Epithelial cell of proximal tubule (primary cell): ENCODE measurements at regions not wholly inside any gene's neighbourhood (a gene's known extent, or its start where the extent isn't known, plus 50 kb on each side); places are given as distances from the start of the nearest gene placed in this dataset.

Source experiments
- DNase-seq: peaks from one replicate; pipeline ENCODE4 v3.0.0-alpha.2; 2011; ENCODE audit warnings: low read depth
- H3K4me3 ChIP-seq: 2 replicates; pipeline ENCODE4 v1.5.1; 2011; ENCODE audit warnings: low read depth, mild to moderate bottlenecking, low read length
- CTCF ChIP-seq: conservative IDR thresholded peaks from 2 replicates; pipeline ENCODE4 v1.5.1; 2012; ENCODE audit warnings: low read depth, mild to moderate bottlenecking, low read length

GRCh38 chr20:12076200-12076599 is 158.5 kb downstream of the BTBD3 start:
- no peak for TF ChIP-seq CTCF
- DNase-seq, result no peak
- no peak overlapping the region for H3K4me3 ChIP-seq

DNA sequence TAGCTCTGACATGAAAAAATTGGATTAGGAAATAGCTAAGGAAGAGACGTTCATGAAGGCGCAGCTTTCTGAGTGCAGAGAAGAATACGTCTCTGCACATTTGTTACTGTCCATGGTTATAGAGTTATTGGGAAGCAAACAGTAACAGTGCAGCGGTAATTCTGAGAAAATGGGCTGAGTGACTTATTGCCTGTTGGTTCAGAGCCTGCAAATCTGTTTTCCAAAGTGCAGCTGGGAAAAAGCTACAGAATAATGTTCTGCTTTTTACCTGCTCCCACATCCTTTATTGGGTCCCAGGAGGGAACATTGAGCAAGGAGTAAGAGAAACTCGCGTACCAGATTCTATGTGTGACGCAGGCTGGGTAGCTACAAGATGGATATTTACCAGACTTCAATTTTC is 160.2 kb downstream of the BTBD3 start:
- no peak for TF ChIP-seq CTCF
- DNase-seq, result no peak
- no peak overlapping the region for H3K4me3 ChIP-seq

- no peak for TF ChIP-seq CTCF
- DNase-seq, result no peak
- no peak overlapping the region for H3K4me3 ChIP-seq
Observed at GRCh38 chr20:12079490-12079889, 161.8 kb downstream of the BTBD3 start.

DNA sequence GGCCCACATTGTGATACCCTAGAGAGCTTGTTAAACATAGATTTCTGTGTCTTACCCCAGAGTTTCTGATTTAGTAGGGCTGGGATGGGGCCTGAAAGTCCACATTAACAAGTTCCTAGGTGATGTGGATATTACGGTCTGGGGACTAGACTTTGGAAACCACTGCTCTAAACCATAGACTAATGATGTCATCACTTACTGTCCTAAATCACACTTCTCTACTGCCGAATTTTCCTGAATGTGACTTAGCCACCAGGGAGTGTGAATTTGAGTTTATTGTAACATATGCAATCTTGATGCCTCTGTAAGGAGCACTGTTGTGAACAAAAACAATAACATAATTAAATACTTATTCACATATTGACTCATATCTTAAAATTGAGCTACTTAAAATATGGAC is 165.6 kb downstream of the BTBD3 start:
- no peak for TF ChIP-seq CTCF
- no peak overlapping the region for H3K4me3 ChIP-seq
- DNase-seq, result no peak

- no peak for DNase-seq
- TF ChIP-seq CTCF, result no peak
- H3K4me3 ChIP-seq, result no peak overlapping the region
Observed at GRCh38 chr20:12084482-12084881, 166.8 kb downstream of the BTBD3 start.

DNA sequence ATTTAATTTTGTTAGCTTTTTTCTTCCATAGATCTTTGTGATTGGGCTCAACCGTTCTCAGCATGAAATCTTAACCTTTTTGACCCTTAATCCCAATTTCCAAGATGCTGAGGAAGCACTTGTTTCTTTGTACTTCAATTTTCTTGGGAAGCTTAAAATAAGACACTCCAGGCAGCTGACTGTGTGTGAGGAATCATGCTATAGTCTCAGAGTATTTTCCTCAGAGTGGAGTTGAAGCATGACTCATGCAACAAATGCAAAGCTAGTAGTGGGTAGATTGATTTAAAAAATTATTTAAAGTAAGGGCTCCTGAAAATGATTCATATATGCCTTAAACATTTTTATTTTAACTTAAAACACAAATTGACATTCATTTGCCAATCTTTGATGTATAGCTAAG is 168.7 kb downstream of the BTBD3 start:
- no peak overlapping the region for H3K4me3 ChIP-seq
- TF ChIP-seq CTCF, result no peak
- no peak for DNase-seq

GRCh38 chr20:12090920-12091319 is 173.2 kb downstream of the BTBD3 start:
- H3K4me3 ChIP-seq, result no peak overlapping the region
- no peak for TF ChIP-seq CTCF
- DNase-seq, result no peak
